Tibial nerve (tissue), 4 donors: ENCODE measurements at regions not wholly inside any gene's neighbourhood (a gene's known extent, or its start where the extent isn't known, plus 50 kb on each side); places are given as distances from the start of the nearest gene placed in this dataset.

ENCODE experiments used
- CTCF ChIP-seq, 5 experiments: fragments of 200-600 bp in 3 of 5; fragments of 450-650 bp in 2 of 5; sonication (generic) in 3 of 5; IDR thresholded peaks; one replicate each; pipeline ENCODE4 v1.5.1; 2016 to 2019; ENCODE audit warnings: antibody characterized with exemption in 5 of 5, mild to moderate bottlenecking in 3 of 5, moderate library complexity in 2 of 5
- EP300 ChIP-seq, 2 donors: sonication (generic); formaldehyde crosslinking; IDR thresholded peaks; one replicate each; pipeline ENCODE4 v1.6.1; 2017; ENCODE audit warnings: antibody characterized with exemption in 2 of 2, mild to moderate bottlenecking in 1 of 2
- POLR2A ChIP-seq, 2 donors: fragments of 450-650 bp; IDR thresholded peaks; one replicate each; pipeline ENCODE4 v1.6.1; 2017; ENCODE audit warnings: antibody characterized with exemption in 2 of 2, mild to moderate bottlenecking in 2 of 2, moderate library complexity in 2 of 2

- TF ChIP-seq CTCF (IDR thresholded peaks at IDR 0.05) (no peak), POLR2A (IDR thresholded peaks at IDR 0.05) (no peak), EP300 (IDR thresholded peaks at IDR 0.05) (no peak)
These were observed 129.1 kb upstream of the NCAM1 start for GRCh38 chr11:112831969-112832766.
